Muscle layer of duodenum (tissue), 2 donors: ENCODE measurements at regions not wholly inside any gene's neighbourhood (a gene's known extent, or its start where the extent isn't known, plus 50 kb on each side); places are given as distances from the start of the nearest gene placed in this dataset.
"Not testable (repeated sequence)": the region's sequence is repeated elsewhere in the genome, so short reads cannot be mapped to it uniquely, and the experiment has no call there.

Source experiments
- H3K27ac ChIP-seq: one replicate; pipeline ENCODE4 v1.7.0; 2013; ENCODE audit warnings: mild to moderate bottlenecking, low read length
- H3K27me3 ChIP-seq: one replicate; pipeline ENCODE4 v1.7.0; 2013; ENCODE audit warnings: low read depth, mild to moderate bottlenecking, control low read depth, low read length
- H3K36me3 ChIP-seq, 2 donors: one replicate each; pipeline ENCODE4 v1.7.0; 2013; ENCODE audit warnings: low read length in 2 of 2, control low read depth in 1 of 2, mild to moderate bottlenecking in 1 of 2; ENCODE audit not compliant: insufficient read depth in 2 of 2, control insufficient read depth in 1 of 2
- H3K4me1 ChIP-seq, 2 donors: one replicate each; pipeline ENCODE4 v1.7.0; 2013; ENCODE audit warnings: low read length in 2 of 2, mild to moderate bottlenecking in 2 of 2, control low read depth in 1 of 2, moderate library complexity in 1 of 2; ENCODE audit not compliant: insufficient read depth in 2 of 2, control insufficient read depth in 1 of 2
- H3K4me3 ChIP-seq, 2 donors: one replicate each; pipeline ENCODE4 v1.7.0; 2013; ENCODE audit warnings: low read length in 2 of 2, low read depth in 1 of 2, mild to moderate bottlenecking in 1 of 2
- H3K9me3 ChIP-seq, 2 donors: one replicate each; pipeline ENCODE4 v1.7.0; 2013; ENCODE audit warnings: low read length in 2 of 2, control low read depth in 1 of 2, mild to moderate bottlenecking in 1 of 2; ENCODE audit not compliant: control insufficient read depth in 1 of 2
- donor health status: healthy.

DNA sequence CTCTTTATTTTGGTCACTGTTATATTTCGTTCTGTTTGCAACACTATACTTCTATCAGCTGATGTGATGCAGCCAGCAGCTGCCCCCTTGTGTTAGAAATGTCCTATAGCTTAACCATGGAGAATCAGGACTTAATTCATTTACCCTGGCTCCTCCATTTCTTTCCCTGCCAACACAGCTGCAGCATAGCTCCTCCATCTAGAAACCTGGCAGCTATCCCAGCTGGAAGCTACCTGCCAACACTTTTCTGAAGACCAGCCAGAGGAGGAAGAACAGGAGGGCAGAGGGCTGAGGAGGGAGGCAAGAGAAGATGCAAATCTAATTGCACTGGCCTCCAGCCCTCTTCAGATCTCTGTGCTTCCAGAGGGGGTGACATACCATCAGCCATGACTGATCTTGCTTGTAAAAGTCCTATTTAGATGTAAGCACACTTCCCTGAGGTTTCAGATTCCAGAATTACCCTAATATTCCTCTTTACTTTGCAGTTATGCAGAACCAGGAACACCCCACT is 156.8 kb upstream of the TMEM260 start:
- Histone ChIP-seq H3K36me3 (no peaks in the 10 kb centered on the region), H3K4me1 (peaks cover 0 to 8% of the 10 kb centered on the region in 2 donors), H3K4me3 (no peak overlapping the region), H3K27me3 (no peaks in the 10 kb centered on the region), H3K9me3 (no peaks in the 10 kb centered on the region), H3K27ac (no peak overlapping the region)

DNA sequence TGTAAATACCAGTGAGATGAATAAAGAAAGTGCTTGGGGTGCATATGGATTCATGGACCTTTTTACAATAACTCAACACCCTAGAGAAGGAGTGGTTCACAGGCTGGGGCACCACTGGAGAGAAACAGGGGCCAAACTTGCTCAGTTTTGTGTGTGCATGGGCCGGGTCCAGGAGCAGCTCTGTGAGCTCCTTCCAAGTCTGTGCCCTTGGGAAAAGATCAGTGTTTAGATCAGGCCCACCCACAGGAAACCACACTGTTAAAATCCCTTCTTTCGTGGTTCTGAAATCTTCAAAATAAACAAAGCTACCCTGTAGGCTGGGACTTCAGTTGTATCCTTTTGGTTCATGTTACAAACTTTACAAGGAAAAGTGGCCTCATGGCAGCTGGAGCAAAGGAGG is 156.1 kb upstream of the TMEM260 start:
- H3K9me3 ChIP-seq = no peaks in the 10 kb centered on the region
- peaks cover 0 to 8% of the 10 kb centered on the region in 2 donors for H3K4me1 ChIP-seq
- no peak overlapping the region for H3K27ac ChIP-seq
- H3K27me3 ChIP-seq = no peaks in the 10 kb centered on the region
- no peaks in the 10 kb centered on the region for H3K36me3 ChIP-seq
- H3K4me3 ChIP-seq = no peak overlapping the region

DNA sequence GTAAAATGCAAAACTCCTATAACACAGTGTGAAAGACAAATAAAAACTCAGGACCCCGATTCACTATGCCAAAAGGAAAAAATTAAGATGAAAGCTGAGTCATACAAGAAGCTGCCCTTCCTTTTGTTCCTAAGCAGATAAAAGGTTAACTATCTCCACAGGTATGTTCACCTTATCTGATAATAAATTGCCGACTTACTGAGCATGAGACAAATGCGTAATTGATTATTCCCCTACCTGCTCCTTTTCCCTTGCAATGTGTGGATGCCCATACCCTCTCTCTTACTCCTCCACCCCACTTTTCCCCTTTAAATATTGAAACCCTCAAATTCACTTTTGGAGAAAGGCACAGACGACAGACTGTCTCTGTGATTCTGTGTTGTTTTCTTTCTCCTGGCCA is 148.6 kb upstream of the TMEM260 start:
- no peak overlapping the region for H3K27ac ChIP-seq
- H3K36me3 ChIP-seq = no peaks in the 10 kb centered on the region
- no peaks in the 10 kb centered on the region for H3K4me1 ChIP-seq
- H3K4me3 ChIP-seq = no peak overlapping the region
- no peaks in the 10 kb centered on the region for H3K27me3 ChIP-seq
- H3K9me3 ChIP-seq = no peaks in the 10 kb centered on the region

DNA sequence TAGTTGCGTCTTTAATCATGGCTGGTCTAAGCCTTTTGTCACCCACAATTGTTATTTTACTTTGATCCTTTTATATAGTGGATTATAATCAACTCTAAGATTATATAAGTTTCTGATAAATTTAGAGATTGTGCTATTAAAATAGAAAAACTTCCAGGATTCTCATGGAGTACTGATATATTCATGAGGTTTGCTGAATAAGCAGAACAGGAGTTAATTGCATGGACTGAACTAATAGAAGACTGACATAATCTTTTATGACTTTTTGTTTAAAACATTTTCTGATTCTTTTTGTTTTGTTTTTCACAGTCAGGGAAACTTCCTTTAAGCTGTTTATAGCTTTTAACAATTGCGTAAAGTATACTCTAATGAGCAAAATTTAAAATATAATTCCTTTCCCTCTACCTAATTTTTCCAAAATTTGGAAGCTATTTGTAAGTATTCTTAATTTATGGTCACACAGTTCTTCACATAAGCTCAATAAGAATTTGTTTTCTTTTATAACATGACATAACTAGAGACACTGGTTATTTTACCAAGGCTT is 129.9 kb upstream of the TMEM260 start:
- no peak overlapping the region for H3K27ac ChIP-seq

DNA sequence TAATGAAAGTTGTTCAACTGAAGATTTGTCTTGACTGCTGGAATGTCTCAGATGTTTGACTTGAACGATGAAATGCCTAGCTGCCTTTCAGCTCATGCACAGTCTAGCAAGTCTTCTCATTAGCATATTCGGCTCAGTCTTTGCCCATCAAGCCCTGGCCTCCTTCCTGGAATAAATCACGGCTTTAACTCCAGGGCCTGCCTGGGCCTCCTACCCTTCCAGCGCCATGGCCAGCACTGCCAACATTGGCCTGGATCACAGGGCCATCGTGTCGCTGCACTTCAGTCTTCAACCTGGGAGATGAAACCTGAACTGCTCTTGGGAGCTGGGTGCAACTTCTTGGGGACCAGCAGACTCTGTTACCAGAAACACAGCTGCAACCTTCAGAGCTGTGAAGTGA is 126.7 kb upstream of the TMEM260 start:
- Histone ChIP-seq H3K27ac (no peak overlapping the region), H3K4me3 (no peak overlapping the region), H3K9me3 (peaks cover 0 to 4% of the 10 kb centered on the region in 2 donors), H3K4me1 (no peaks in the 10 kb centered on the region), H3K27me3 (no peaks in the 10 kb centered on the region), H3K36me3 (no peaks in the 10 kb centered on the region)

More for the DNA sequence above, 129.9 kb upstream of the TMEM260 start:
- H3K9me3 ChIP-seq = peaks cover 0 to 3% of the 10 kb centered on the region in 2 donors
- no peaks in the 10 kb centered on the region for H3K27me3 ChIP-seq
- no peak overlapping the region for H3K4me3 ChIP-seq
- H3K36me3 ChIP-seq = no peaks in the 10 kb centered on the region
- H3K4me1 ChIP-seq = no peaks in the 10 kb centered on the region

DNA sequence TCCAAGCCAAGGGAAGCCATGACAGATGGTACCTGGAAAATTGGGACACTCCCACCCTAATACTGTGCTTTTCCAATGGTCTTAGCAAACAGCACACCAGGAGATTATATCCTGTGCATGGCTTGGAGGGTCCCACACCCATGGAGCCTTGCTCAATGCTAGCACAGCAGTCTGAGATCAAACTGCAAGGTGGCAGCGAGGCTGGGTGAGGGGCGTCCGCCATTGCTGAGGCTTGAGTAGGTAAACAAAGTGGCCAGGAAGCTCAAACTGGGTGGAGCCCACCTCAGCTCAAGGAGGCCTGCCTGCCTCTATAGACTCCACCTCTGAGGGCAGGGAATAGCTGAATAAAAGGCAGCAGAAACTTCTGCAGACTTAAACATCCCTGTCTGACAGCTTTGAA is 124.9 kb upstream of the TMEM260 start:
- H3K27ac ChIP-seq, H3K4me3 ChIP-seq, H3K27me3 ChIP-seq, H3K9me3 ChIP-seq, H3K4me1 ChIP-seq, H3K36me3 ChIP-seq: not testable (repeated sequence)

DNA sequence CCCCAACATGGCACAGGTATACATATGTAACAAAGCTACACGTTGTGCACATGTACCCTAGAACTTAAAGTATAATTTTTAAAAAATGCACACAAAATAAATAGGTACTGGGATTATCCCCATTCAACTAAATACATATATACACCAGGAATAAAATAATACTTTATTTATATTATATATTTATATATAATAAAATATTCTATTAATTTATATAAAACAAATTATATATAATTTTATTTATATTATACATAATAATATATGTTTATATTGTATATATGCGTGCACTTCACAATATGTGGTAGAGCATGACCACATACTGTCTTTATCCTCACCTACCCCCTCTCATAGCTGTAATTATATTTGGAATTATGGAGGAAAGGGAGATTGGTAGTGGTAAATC is 119.1 kb upstream of the TMEM260 start:
- H3K27me3 ChIP-seq = no peaks in the 10 kb centered on the region
- no peaks in the 10 kb centered on the region for H3K36me3 ChIP-seq
- no peaks in the 10 kb centered on the region for H3K9me3 ChIP-seq
- H3K4me1 ChIP-seq = peaks cover 0 to 7% of the 10 kb centered on the region in 2 donors
- no peak overlapping the region for H3K4me3 ChIP-seq
- H3K27ac ChIP-seq = no peak overlapping the region

DNA sequence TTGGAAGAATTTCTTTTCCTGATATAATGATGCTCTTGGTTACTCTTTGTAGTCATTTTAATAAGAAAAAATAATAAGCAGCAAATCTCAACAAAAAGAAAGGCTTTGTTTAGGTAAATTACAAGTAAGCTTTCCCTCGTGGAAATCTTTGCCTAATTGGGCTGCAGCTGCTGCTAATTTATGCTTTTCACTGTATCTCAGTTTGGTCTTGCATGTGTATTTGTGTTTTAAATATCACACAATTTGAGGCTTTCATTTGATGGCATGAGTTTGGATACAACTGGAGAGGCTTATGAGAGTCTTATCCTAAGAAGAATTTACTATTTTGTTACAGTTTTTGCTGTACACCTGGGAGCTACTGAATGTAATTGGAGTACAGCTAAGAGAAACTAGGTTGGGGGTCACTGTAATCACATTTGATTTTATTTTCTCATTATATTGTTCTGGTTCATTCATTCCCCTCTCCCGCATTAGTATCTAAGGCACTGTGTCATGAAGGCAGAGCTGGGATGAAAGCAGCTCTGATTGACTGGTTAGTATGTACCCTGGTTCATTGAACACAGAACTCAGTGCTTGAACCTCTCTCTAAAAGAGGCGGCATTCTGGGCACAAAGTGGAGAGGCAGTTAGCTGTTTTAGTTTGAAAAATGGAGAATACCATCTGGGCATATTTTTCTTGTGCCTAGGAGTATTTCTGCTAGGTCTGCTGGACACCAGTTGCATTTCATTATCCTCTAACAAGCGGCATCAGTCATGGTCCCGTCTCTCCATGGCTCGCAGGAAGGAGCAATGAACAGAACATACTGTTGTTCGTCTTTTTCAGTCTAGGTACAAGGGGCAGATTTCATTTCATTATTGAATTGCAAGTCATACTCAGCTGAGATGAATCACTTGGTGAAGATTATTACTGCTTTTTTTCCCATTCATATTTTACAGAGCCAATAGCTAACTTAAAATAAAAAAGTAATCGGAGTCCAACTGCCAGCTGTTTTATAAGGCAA is 118.0 kb upstream of the TMEM260 start:
- no peaks in the 10 kb centered on the region for H3K27me3 ChIP-seq
- no peaks in the 10 kb centered on the region for H3K9me3 ChIP-seq
- no peak overlapping the region for H3K27ac ChIP-seq
- peaks cover 0 to 7% of the 10 kb centered on the region in 2 donors for H3K4me1 ChIP-seq
- H3K36me3 ChIP-seq = no peaks in the 10 kb centered on the region
- no peak overlapping the region for H3K4me3 ChIP-seq

DNA sequence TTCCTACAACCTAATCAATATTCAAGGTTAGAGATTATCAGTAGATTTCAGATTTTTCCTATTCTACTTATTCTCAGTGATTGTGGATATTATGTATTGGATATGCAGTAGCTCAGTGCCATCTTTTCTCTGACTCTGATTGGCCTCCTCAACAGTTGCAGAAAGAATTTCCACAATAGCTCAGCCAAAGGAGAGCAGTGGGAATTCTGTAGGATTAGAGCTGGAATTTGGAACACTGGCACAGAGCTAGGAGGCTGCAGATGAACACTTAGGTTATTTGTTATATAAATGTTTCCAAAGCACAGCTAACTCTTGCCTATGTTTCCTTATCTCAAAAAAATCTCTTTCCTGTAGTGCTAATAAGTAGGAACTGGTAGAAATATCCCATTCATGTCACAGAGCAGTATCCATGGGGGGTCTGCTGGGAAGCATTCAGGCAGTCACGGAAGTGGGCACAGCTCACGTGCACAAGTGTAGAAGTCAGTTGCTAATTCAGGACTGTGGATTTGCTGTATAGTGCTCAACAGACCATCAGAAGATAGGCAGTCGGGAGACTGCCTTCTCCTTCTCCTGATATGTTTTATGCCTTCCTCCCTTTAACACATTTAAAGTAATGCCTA is 116.2 kb upstream of the TMEM260 start:
- no peaks in the 10 kb centered on the region for H3K9me3 ChIP-seq
- no peak overlapping the region for H3K4me3 ChIP-seq
- no peak overlapping the region for H3K27ac ChIP-seq
- no peaks in the 10 kb centered on the region for H3K27me3 ChIP-seq
- no peaks in the 10 kb centered on the region for H3K36me3 ChIP-seq
- H3K4me1 ChIP-seq = peaks cover 0 to 7% of the 10 kb centered on the region in 2 donors

DNA sequence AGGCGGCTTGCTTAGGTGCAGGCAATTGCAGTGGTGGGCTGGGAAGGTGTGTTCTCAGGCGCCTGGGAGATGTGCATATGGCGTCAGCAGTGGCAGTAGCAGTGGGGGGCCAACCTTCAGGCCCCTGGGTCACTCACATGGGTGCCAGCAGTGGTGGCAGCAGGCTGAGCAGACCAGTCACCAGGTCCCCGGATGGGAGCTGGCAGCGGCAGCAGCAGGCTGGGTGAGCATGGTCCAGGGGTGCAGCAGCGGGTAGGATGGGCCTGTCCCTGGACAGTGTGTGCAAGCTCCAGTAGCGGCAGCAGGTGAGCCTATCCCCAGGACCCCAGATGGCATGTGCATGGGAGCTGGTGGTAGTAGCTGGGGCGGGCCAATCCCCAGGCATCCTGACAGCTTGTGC is 108.5 kb upstream of the TMEM260 start:
- H3K4me1 ChIP-seq = no peaks in the 10 kb centered on the region
- H3K4me3 ChIP-seq = no peak overlapping the region
- H3K27ac ChIP-seq = no peak overlapping the region
- H3K9me3 ChIP-seq = peaks cover 0 to 4% of the 10 kb centered on the region in 2 donors
- H3K27me3 ChIP-seq = no peaks in the 10 kb centered on the region
- no peaks in the 10 kb centered on the region for H3K36me3 ChIP-seq

DNA sequence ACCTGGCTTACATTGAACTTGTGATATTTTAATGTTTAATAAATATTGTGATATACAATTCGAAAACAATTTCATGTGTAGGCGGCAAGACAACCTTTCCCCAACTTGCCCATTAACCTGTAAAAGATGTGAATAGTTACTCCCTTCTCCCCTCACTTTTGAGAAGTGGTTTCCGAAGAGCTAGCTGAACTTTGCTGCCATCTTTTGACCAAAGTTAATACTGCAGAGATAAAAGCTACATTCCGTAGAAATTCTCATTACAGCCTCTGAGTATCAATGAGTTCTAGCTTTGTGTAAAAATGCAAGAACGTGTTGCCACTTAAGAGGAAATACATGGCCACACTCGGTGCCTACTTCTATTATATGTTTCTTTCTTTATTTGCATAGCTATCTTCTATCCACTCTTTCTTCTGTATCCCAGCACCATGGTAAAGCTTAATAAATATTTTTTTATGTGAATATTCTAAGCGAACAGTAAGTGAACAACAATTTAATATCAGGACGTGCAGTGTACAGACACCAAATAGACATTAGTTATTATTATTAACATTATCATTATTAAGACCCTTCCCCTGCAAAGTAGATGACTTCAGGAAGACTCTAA is 105.1 kb upstream of the TMEM260 start:
- Histone ChIP-seq H3K4me3 (no peak overlapping the region), H3K27ac (no peak overlapping the region), H3K9me3 (no peaks in the 10 kb centered on the region), H3K4me1 (no peaks in the 10 kb centered on the region), H3K36me3 (no peaks in the 10 kb centered on the region), H3K27me3 (no peaks in the 10 kb centered on the region)
